H9 (cell line): ENCODE measurements at regions not wholly inside any gene's neighbourhood (a gene's known extent, or its start where the extent isn't known, plus 50 kb on each side); places are given as distances from the start of the nearest gene placed in this dataset.

Experiments
- DNase-seq: peaks from one replicate; pipeline ENCODE4 v3.0.0-alpha.2; 2017
- H2AFZ ChIP-seq: one replicate; pipeline ENCODE4 v1.6.1; 2013; ENCODE audit warnings: mild to moderate bottlenecking, low read length, control low read depth, moderate library complexity
- H2AK5ac ChIP-seq: 2 replicates; pipeline ENCODE4 v1.6.1; 2013; ENCODE audit warnings: low read length, control low read depth, mixed read lengths; ENCODE audit not compliant: insufficient read length
- H2BK120ac ChIP-seq: one replicate; pipeline ENCODE4 v1.6.1; 2013; ENCODE audit warnings: low read depth, mild to moderate bottlenecking, low read length, control low read depth, inconsistent platforms; ENCODE audit not compliant: poor library complexity, severe bottlenecking
- H2BK12ac ChIP-seq: 2 replicates; pipeline ENCODE4 v1.6.1; 2013; ENCODE audit warnings: low read length, control low read depth, mixed read lengths, low read depth; ENCODE audit not compliant: insufficient read length
- H2BK15ac ChIP-seq: 2 replicates; pipeline ENCODE4 v1.6.1; 2013; ENCODE audit warnings: low read depth, low read length, control low read depth
- H2BK20ac ChIP-seq: one replicate; pipeline ENCODE4 v1.6.1; 2013; ENCODE audit warnings: low read depth, mild to moderate bottlenecking, low read length, control low read depth, inconsistent platforms; ENCODE audit not compliant: poor library complexity, severe bottlenecking
- H2BK5ac ChIP-seq: 2 replicates; pipeline ENCODE4 v1.6.1; 2013; ENCODE audit warnings: low read length, control low read depth, mixed read lengths; ENCODE audit not compliant: insufficient read length
- H3K14ac ChIP-seq: 2 replicates; pipeline ENCODE4 v1.6.1; 2013; ENCODE audit warnings: low read length, control low read depth; ENCODE audit not compliant: insufficient read depth
- H3K18ac ChIP-seq: 2 replicates; pipeline ENCODE4 v1.6.1; 2013; ENCODE audit warnings: low read depth, mild to moderate bottlenecking, mixed read lengths, low read length, control low read depth; ENCODE audit not compliant: insufficient read length
- H3K23ac ChIP-seq: 2 replicates; pipeline ENCODE4 v1.6.1; 2013; ENCODE audit warnings: low read length, control low read depth, mixed read lengths, low read depth; ENCODE audit not compliant: insufficient read length
- H3K23me2 ChIP-seq: 2 replicates; pipeline ENCODE4 v1.6.1; 2013; ENCODE audit warnings: low read depth, mild to moderate bottlenecking, mixed read lengths, low read length, control low read depth; ENCODE audit not compliant: insufficient read length, poor library complexity, severe bottlenecking
- H3K27ac ChIP-seq: 2 replicates; pipeline ENCODE4 v1.5.1; 2013; ENCODE audit warnings: low read length, control low read depth, mixed read lengths, low read depth; ENCODE audit not compliant: insufficient read length
- H3K27me3 ChIP-seq: 2 replicates; pipeline ENCODE4 v1.6.1; 2013; ENCODE audit warnings: low read length, control low read depth, inconsistent platforms; ENCODE audit not compliant: insufficient read depth
- H3K4ac ChIP-seq: 2 replicates; pipeline ENCODE4 v1.6.1; 2013; ENCODE audit warnings: low read depth, mild to moderate bottlenecking, control low read depth, inconsistent platforms, low read length, moderate library complexity
- H3K4me1 ChIP-seq: 2 replicates; pipeline ENCODE4 v1.6.1; 2013; ENCODE audit warnings: low read length, control low read depth, inconsistent platforms; ENCODE audit not compliant: insufficient read depth
- H3K4me2 ChIP-seq: 2 replicates; pipeline ENCODE4 v1.6.1; 2013; ENCODE audit warnings: low read length, control low read depth, mixed read lengths; ENCODE audit not compliant: insufficient read length, insufficient read depth
- H3K56ac ChIP-seq: 2 replicates; pipeline ENCODE4 v1.6.1; 2013; ENCODE audit warnings: low read depth, mild to moderate bottlenecking, mixed read lengths, low read length, control low read depth; ENCODE audit not compliant: insufficient read length
- H3K79me1 ChIP-seq: 2 replicates; pipeline ENCODE4 v1.6.1; 2013; ENCODE audit warnings: low read depth, mild to moderate bottlenecking, moderate library complexity, low read length, control low read depth, inconsistent platforms; ENCODE audit not compliant: insufficient read depth, poor library complexity, severe bottlenecking
- H3K79me2 ChIP-seq: 2 replicates; pipeline ENCODE4 v1.6.1; 2013; ENCODE audit warnings: low read length, control low read depth, inconsistent platforms; ENCODE audit not compliant: insufficient read depth
- H3K9ac ChIP-seq: 2 replicates; pipeline ENCODE4 v1.6.1; 2013; ENCODE audit warnings: low read length, control low read depth, mixed read lengths; ENCODE audit not compliant: insufficient read length; ENCODE audit errors: extremely low read depth
- H3K9me3 ChIP-seq: one replicate; pipeline ENCODE4 v1.6.1; 2013; ENCODE audit warnings: low read depth, low read length, inconsistent platforms; ENCODE audit not compliant: control insufficient read depth
- H3T11ph ChIP-seq: one replicate; pipeline ENCODE4 v1.6.1; 2013; ENCODE audit warnings: mild to moderate bottlenecking, low read length, control low read depth, inconsistent platforms
- H4K20me1 ChIP-seq: one replicate; pipeline ENCODE4 v1.6.1; 2013; ENCODE audit not compliant: control insufficient read depth, insufficient read length, insufficient read depth
- H4K5ac ChIP-seq: 2 replicates; pipeline ENCODE4 v1.6.1; 2013; ENCODE audit warnings: low read depth, mild to moderate bottlenecking, mixed read lengths, low read length, control low read depth; ENCODE audit not compliant: insufficient read length
- H4K8ac ChIP-seq: replicated peaks from 2 replicates; pipeline ENCODE4 v1.6.1; 2013; ENCODE audit warnings: low read length, control low read depth, mixed read lengths, low read depth; ENCODE audit not compliant: insufficient read length
- H4K91ac ChIP-seq: 2 replicates; pipeline ENCODE4 v1.6.1; 2013; ENCODE audit warnings: low read depth, mild to moderate bottlenecking, moderate library complexity, mixed read lengths, low read length, control low read depth; ENCODE audit not compliant: insufficient read length
- H3K27ac Mint-ChIP-seq, 3 experiments: 2 replicates in 2 of 3; 3 replicates in 1 of 3; pipeline ENCODE4 v1.8.0; 2020 to 2021; ENCODE audit warnings: mixed read lengths in 3 of 3, mild to moderate bottlenecking in 1 of 3, moderate library complexity in 1 of 3
- H3K27me3 Mint-ChIP-seq: 2 replicates; pipeline ENCODE4 v1.8.0; 2021; ENCODE audit warnings: low read depth, mild to moderate bottlenecking, moderate library complexity, mixed read lengths
- H3K36me3 Mint-ChIP-seq, 3 experiments: 2 replicates in 2 of 3; 3 replicates in 1 of 3; pipeline ENCODE4 v1.8.0; 2020 to 2021; ENCODE audit warnings: low read depth in 3 of 3, mixed read lengths in 3 of 3; ENCODE audit not compliant: insufficient read depth in 1 of 3
- H3K4me1 Mint-ChIP-seq, 2 experiments: 2 replicates each; pipeline ENCODE4 v1.8.0; 2020; ENCODE audit warnings: mixed read lengths in 2 of 2
- H3K4me3 Mint-ChIP-seq, 2 experiments: 2 replicates in 1 of 2; 3 replicates in 1 of 2; pipeline ENCODE4 v1.8.0; 2020 to 2021; ENCODE audit warnings: mild to moderate bottlenecking in 2 of 2, mixed read lengths in 2 of 2, moderate library complexity in 1 of 2
- H3K9me3 Mint-ChIP-seq, 2 experiments: 2 replicates in 1 of 2; 3 replicates in 1 of 2; pipeline ENCODE4 v1.8.0; 2020; ENCODE audit warnings: mild to moderate bottlenecking in 2 of 2, mixed read lengths in 2 of 2, moderate library complexity in 1 of 2
- CTCF ChIP-seq: fragments of 200-600 bp; sonication (generic); conservative IDR thresholded peaks from 3 replicates; pipeline ENCODE4 v1.8.0; 2021; ENCODE audit warnings: antibody characterized with exemption, mild to moderate bottlenecking
- whole genome bisulfite sequencing: extraction: QIAGEN DNeasy Blood & Tissue Kit; methylation state at CpG from one replicate; pipeline ENCODE4 v1.1.7; 2013; ENCODE audit warnings: missing lambda C conversion rate, low lambda C conversion rate, mixed read lengths; ENCODE audit not compliant: insufficient read length; ENCODE audit errors: extremely low coverage; 5-methylcytosine and 5-hydroxymethylcytosine counted together

DNA sequence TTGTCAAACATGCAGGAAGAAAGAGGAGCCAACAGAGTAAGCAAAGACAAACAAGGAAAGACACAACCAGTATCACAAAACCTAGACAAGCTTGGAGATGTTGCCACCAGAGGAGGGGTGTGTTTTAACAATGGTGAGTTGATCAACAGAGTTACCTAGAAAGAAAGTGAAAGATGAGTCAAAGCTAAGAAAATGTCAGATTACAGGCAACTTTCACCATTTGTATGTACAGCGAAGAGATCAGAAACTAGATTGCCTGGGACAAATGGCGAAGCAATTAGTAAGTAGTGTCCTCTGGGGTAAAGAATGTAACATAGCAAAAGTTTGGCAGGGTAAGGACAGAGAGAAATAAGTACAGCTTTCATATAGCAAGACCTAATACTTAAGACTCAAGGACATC is 51.6 kb upstream of the POU3F2 start:
- H2BK120ac ChIP-seq = no peak overlapping the region
- no peak overlapping the region for H2BK5ac ChIP-seq
- H3K79me2 ChIP-seq = no peaks in the 10 kb centered on the region
- H2AFZ ChIP-seq = no peak overlapping the region
- DNase-seq = no peak
- H3K79me1 ChIP-seq = no peaks in the 10 kb centered on the region
- no peak overlapping the region for H3K14ac ChIP-seq
- H3K56ac ChIP-seq = no peak overlapping the region
- Mint-ChIP-seq H3K4me1 (peaks cover 5 to 6% of the 10 kb centered on the region in 2 experiments), H3K36me3 (no peaks in the 10 kb centered on the region), H3K4me3 (no peak overlapping the region), H3K9me3 (no peaks in the 10 kb centered on the region), H3K27ac (no peak overlapping the region), H3K27me3 (peaks cover 11% of the 10 kb centered on the region)
- H4K8ac ChIP-seq = no peak overlapping the region
- no peak overlapping the region for H3K4ac ChIP-seq
- H4K91ac ChIP-seq = no peak overlapping the region
- no peak overlapping the region for H3K4me2 ChIP-seq
- H3K18ac ChIP-seq = no peak overlapping the region
- no peaks in the 10 kb centered on the region for H3K23me2 ChIP-seq
- H3K23ac ChIP-seq = no peak overlapping the region
- no peak for TF ChIP-seq CTCF
- no peak overlapping the region for H2BK20ac ChIP-seq
- H3K4me1 ChIP-seq = no peaks in the 10 kb centered on the region
- H3T11ph ChIP-seq = no peak overlapping the region
- no peak overlapping the region for H4K5ac ChIP-seq
- no peak overlapping the region for H2BK12ac ChIP-seq
- H4K20me1 ChIP-seq = no peaks in the 10 kb centered on the region
- no CpG with 5 or more reads among the region's 2 CpGs for WGBS
- no peaks in the 10 kb centered on the region for H3K9me3 ChIP-seq
- H3K9ac ChIP-seq = no peak overlapping the region
- no peak overlapping the region for H2AK5ac ChIP-seq
- H3K27me3 ChIP-seq = no peaks in the 10 kb centered on the region; the same call in 1 of the 2 replicates
- no peak overlapping the region for H3K27ac ChIP-seq
- no peak overlapping the region for H2BK15ac ChIP-seq
